Stimulated activated CD8-positive, alpha-beta memory T cell treated with anti-CD3 and anti-CD28 coated beads, Interleukin-15, amount 100 ng/mL, for 1 hour (primary cell): ENCODE measurements at regions not wholly inside any gene's neighbourhood (a gene's known extent, or its start where the extent isn't known, plus 50 kb on each side); places are given as distances from the start of the nearest gene placed in this dataset.

Experiments used
- DNase-seq: peaks from one replicate; pipeline ENCODE4 v3.0.0-alpha.2; 2020; ENCODE audit warnings: low read depth

GRCh38 chr6:14696367-14696766 lies 549.5 kb upstream of the JARID2 start:
- no peak for DNase-seq

- DNase-seq = no peak
These were observed 548.4 kb upstream of the JARID2 start for GRCh38 chr6:14697427-14697826.

- no peak for DNase-seq
These were observed 545.9 kb upstream of the JARID2 start for GRCh38 chr6:14699803-14700601.

GRCh38 chr6:14701946-14702345 lies 543.9 kb upstream of the JARID2 start:
- DNase-seq = no peak

GRCh38 chr6:14702678-14703077 lies 543.2 kb upstream of the JARID2 start:
- DNase-seq = no peak

- DNase-seq = no peak
These were observed 542.3 kb upstream of the JARID2 start for GRCh38 chr6:14703586-14703985.

- DNase-seq = no peak
These were observed 541.2 kb upstream of the JARID2 start for GRCh38 chr6:14704383-14705271.

- no peak for DNase-seq
These were observed 540.0 kb upstream of the JARID2 start for GRCh38 chr6:14705841-14706377.

GRCh38 chr6:14706378-14706929 lies 539.4 kb upstream of the JARID2 start:
- DNase-seq = no peak

GRCh38 chr6:14707276-14707675 lies 538.6 kb upstream of the JARID2 start:
- no peak for DNase-seq

GRCh38 chr6:14707971-14708465 lies 537.9 kb upstream of the JARID2 start:
- DNase-seq = no peak

- no peak for DNase-seq
These were observed 536.7 kb upstream of the JARID2 start for GRCh38 chr6:14709066-14709670.

- DNase-seq = no peak
These were observed 536.0 kb upstream of the JARID2 start for GRCh38 chr6:14709900-14710299.

- no peak for DNase-seq
These were observed 535.4 kb upstream of the JARID2 start for GRCh38 chr6:14710421-14710820.

- DNase-seq = no peak
These were observed 534.7 kb upstream of the JARID2 start for GRCh38 chr6:14711056-14711703.

- no peak for DNase-seq
These were observed 534.0 kb upstream of the JARID2 start for GRCh38 chr6:14711704-14712379.

- no peak for DNase-seq
These were observed 532.6 kb upstream of the JARID2 start for GRCh38 chr6:14713008-14713960.

- no peak for DNase-seq
These were observed 531.8 kb upstream of the JARID2 start for GRCh38 chr6:14713966-14714631.

- DNase-seq = no peak
These were observed 530.8 kb upstream of the JARID2 start for GRCh38 chr6:14715076-14715475.
